Body of pancreas (tissue), 4 donors: ENCODE measurements at regions not wholly inside any gene's neighbourhood (a gene's known extent, or its start where the extent isn't known, plus 50 kb on each side); places are given as distances from the start of the nearest gene placed in this dataset.

Source experiments
- POLR2A ChIP-seq, 3 donors: fragments of 450-650 bp; IDR thresholded peaks; one replicate each; pipeline ENCODE4 v1.6.1; 2016; ENCODE audit warnings: antibody characterized with exemption in 3 of 3, mild to moderate bottlenecking in 2 of 3
- TF ChIP-seq, protein P1 (sequence below), 7 experiments: fragments of 450-650 bp in 4 of 7; fragments of 200-600 bp in 3 of 7; sonication (generic) in 3 of 7; IDR thresholded peaks; one replicate each; pipeline ENCODE4 v1.5.1; 2016 to 2019; ENCODE audit warnings: antibody characterized with exemption in 7 of 7

GRCh38 chr7:31171216-31171785 is 119.2 kb downstream of the ADCYAP1R1 start:
- TF ChIP-seq, protein P1, sequence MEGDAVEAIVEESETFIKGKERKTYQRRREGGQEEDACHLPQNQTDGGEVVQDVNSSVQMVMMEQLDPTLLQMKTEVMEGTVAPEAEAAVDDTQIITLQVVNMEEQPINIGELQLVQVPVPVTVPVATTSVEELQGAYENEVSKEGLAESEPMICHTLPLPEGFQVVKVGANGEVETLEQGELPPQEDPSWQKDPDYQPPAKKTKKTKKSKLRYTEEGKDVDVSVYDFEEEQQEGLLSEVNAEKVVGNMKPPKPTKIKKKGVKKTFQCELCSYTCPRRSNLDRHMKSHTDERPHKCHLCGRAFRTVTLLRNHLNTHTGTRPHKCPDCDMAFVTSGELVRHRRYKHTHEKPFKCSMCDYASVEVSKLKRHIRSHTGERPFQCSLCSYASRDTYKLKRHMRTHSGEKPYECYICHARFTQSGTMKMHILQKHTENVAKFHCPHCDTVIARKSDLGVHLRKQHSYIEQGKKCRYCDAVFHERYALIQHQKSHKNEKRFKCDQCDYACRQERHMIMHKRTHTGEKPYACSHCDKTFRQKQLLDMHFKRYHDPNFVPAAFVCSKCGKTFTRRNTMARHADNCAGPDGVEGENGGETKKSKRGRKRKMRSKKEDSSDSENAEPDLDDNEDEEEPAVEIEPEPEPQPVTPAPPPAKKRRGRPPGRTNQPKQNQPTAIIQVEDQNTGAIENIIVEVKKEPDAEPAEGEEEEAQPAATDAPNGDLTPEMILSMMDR (IDR thresholded peaks at IDR 0.05) = no peak
- no peak for TF ChIP-seq POLR2A (IDR thresholded peaks at IDR 0.05)
